GM23248 (cell line): ENCODE measurements at regions not wholly inside any gene's neighbourhood (a gene's known extent, or its start where the extent isn't known, plus 50 kb on each side); places are given as distances from the start of the nearest gene placed in this dataset.

Source experiments
- EZH2 ChIP-seq: fragments of 200-600 bp; sonication (generic); IDR thresholded peaks from 2 replicates; pipeline ENCODE4 v1.6.1; 2018; ENCODE audit warnings: antibody characterized with exemption, mild to moderate bottlenecking; ENCODE audit not compliant: insufficient read depth, poor library complexity, severe bottlenecking
- EZH2phosphoT487 ChIP-seq: fragments of 200-600 bp; sonication (generic); IDR thresholded peaks from 2 replicates; pipeline ENCODE4 v1.6.1; 2018; ENCODE audit warnings: antibody characterized with exemption, moderate library complexity, mild to moderate bottlenecking, low read depth; ENCODE audit not compliant: insufficient read depth

- TF ChIP-seq EZH2, result no peak
- TF ChIP-seq EZH2phosphoT487, result no peak
Observed at GRCh38 chr22:22959147-22959827, 71.7 kb downstream of the IGLL5 start.
